ENCODE measurements at regions not wholly inside any gene's neighbourhood (a gene's known extent, or its start where the extent isn't known, plus 50 kb on each side); places are given as distances from the start of the nearest gene placed in this dataset.

- DNase-seq (no peak), ATAC-seq (no peak)
- no peaks in the 10 kb centered on the region for H3K9me3 ChIP-seq
- H3K4me1 ChIP-seq: no peaks in the 10 kb centered on the region
- H3K27ac ChIP-seq: no peak overlapping the region
- no peaks in the 10 kb centered on the region for H3K36me3 ChIP-seq
- H3K4me3 ChIP-seq: no peak overlapping the region
- TF ChIP-seq CTCF (IDR thresholded peaks at IDR 0.05): no peak
- intact Hi-C loops (cut with DNase I): no loop called here
- H3K27me3 ChIP-seq: no peaks in the 10 kb centered on the region
Measured at GRCh38 chr15:95121191-95121590, 889.8 kb downstream of the MCTP2 start.

- DNase-seq: no peak
Measured at GRCh38 chr15:95125803-95126202, 894.4 kb downstream of the MCTP2 start.

GRCh38 chr15:95127356-95127755, 896.0 kb downstream of the MCTP2 start:
- H3K27ac ChIP-seq: no peak overlapping the region

More at GRCh38 chr15:95125803-95126202, 894.4 kb downstream of the MCTP2 start:
- TF ChIP-seq CTCF (IDR thresholded peaks at IDR 0.05): no peak
- no peaks in the 10 kb centered on the region for H3K9me3 ChIP-seq
- no peak for ATAC-seq
- H3K36me3 ChIP-seq: no peaks in the 10 kb centered on the region
- intact Hi-C loops (cut with DNase I): no loop called here
- no peak overlapping the region for H3K27ac ChIP-seq
- H3K4me1 ChIP-seq: peaks cover 3 to 4% of the 10 kb centered on the region in 2 donors
- H3K4me3 ChIP-seq: no peak overlapping the region
- no peaks in the 10 kb centered on the region for H3K27me3 ChIP-seq

GRCh38 chr15:95129574-95129973, 898.2 kb downstream of the MCTP2 start:
- Histone ChIP-seq H3K4me3 (no peak overlapping the region), H3K4me1 (peaks cover 3 to 4% of the 10 kb centered on the region in 2 donors), H3K27me3 (no peaks in the 10 kb centered on the region), H3K36me3 (no peaks in the 10 kb centered on the region), H3K27ac (peak overlapping the region in 1 of 2 donors; percentile 0), H3K9me3 (no peaks in the 10 kb centered on the region)
- DNase-seq: peak in 2 of 4 donors; percentile 80 to 85
- intact Hi-C loops (cut with DNase I): no loop called here
- TF ChIP-seq CTCF (IDR thresholded peaks at IDR 0.05): no peak
- ATAC-seq: peak; percentile 29

More at GRCh38 chr15:95127356-95127755, 896.0 kb downstream of the MCTP2 start:
- TF ChIP-seq CTCF (IDR thresholded peaks at IDR 0.05): no peak
- DNase-seq (no peak), ATAC-seq (no peak)
- Histone ChIP-seq H3K36me3 (no peaks in the 10 kb centered on the region), H3K27me3 (no peaks in the 10 kb centered on the region), H3K4me1 (peaks cover 3 to 4% of the 10 kb centered on the region in 2 donors), H3K9me3 (no peaks in the 10 kb centered on the region), H3K4me3 (no peak overlapping the region)
- intact Hi-C loops (cut with DNase I): no loop called here

- ATAC-seq: no peak
- Histone ChIP-seq H3K27me3 (no peaks in the 10 kb centered on the region), H3K36me3 (no peaks in the 10 kb centered on the region), H3K4me3 (no peak overlapping the region), H3K27ac (peak overlapping the region in 1 of 2 donors; percentile 13), H3K9me3 (no peaks in the 10 kb centered on the region), H3K4me1 (peaks cover 3 to 4% of the 10 kb centered on the region in 2 donors)
- TF ChIP-seq CTCF (IDR thresholded peaks at IDR 0.05): no peak
- intact Hi-C loops (cut with DNase I): no loop called here
- DNase-seq: peak in 1 of 4 donors; percentile 16
Measured at GRCh38 chr15:95131131-95131556, 899.8 kb downstream of the MCTP2 start.
